ENCODE measurements at regions not wholly inside any gene's neighbourhood (a gene's known extent, or its start where the extent isn't known, plus 50 kb on each side); places are given as distances from the start of the nearest gene placed in this dataset.

GRCh38 chr9:124120272-124120671 is 108.7 kb downstream of the LHX2 start:
- H3K4me2 ChIP-seq (ENCODE audit: control insufficient read depth, extremely low read depth, insufficient read depth, low read depth, low read length) = no peak overlapping the region
- no peak for FAIRE-seq
- H3K4me3 ChIP-seq (ENCODE audit: control insufficient read depth in 2 of 3, extremely low read depth in 1 of 3, insufficient read depth in 2 of 3, low read depth in 1 of 3, low read length in 3 of 3) = no peak overlapping the region
- TF ChIP-seq CTCF (optimal IDR thresholded peaks at IDR 0.05 in 1 of 3, IDR thresholded peaks at IDR 0.05 in 1 of 3, conservative IDR thresholded peaks at IDR 0.05 in 1 of 3; ENCODE audit: extremely low read depth in 1 of 3, insufficient read depth in 2 of 3, low read length in 3 of 3) = no peak
- no peak for TF ChIP-seq EZH2 (IDR thresholded peaks at IDR 0.05; ENCODE audit: low read length)
- no peaks in the 10 kb centered on the region for H3K4me1 ChIP-seq (ENCODE audit: control insufficient read depth, extremely low read depth, insufficient read depth, low read length)
- no peaks in the 10 kb centered on the region for H3K9me3 ChIP-seq (ENCODE audit: control insufficient read depth, low read depth, low read length)
- DNase-seq (ENCODE audit: low read depth, low spot score) = no peak
- no peaks in the 10 kb centered on the region for H3K36me3 ChIP-seq (ENCODE audit: control insufficient read depth in 2 of 2, extremely low read depth in 1 of 2, insufficient read depth in 2 of 2, low read length in 2 of 2)
- H3K27me3 ChIP-seq (ENCODE audit: control insufficient read depth, extremely low read depth, insufficient read depth, low read length) = peaks cover 8% of the 10 kb centered on the region
- dilution Hi-C loops (cut with MboI; ENCODE audit: extremely low pct_ligation_motif_present, low sequenced_read_pairs) = loop anchor here (25.0 kb wide), 1 partner anchor 192 kb away; no protein-coding TSS in a partner anchor
- no peaks in the 10 kb centered on the region for H3K9me1 ChIP-seq (ENCODE audit: control insufficient read depth, extremely low read depth, insufficient read depth, low read length)
- no peak overlapping the region for H3K9ac ChIP-seq (ENCODE audit: control insufficient read depth, extremely low read depth, insufficient read depth, low read length)
- no peak overlapping the region for H3K27ac ChIP-seq (ENCODE audit: control insufficient read depth, insufficient read depth, low read length)
- no peaks in the 10 kb centered on the region for H3K79me2 ChIP-seq (ENCODE audit: control insufficient read depth, insufficient read depth, low read length)
- no peaks in the 10 kb centered on the region for H4K20me1 ChIP-seq (ENCODE audit: control insufficient read depth, extremely low read depth, insufficient read depth, low read length)
- H2AFZ ChIP-seq (ENCODE audit: control insufficient read depth, low read length) = no peak overlapping the region

GRCh38 chr9:124121725-124122124 is 110.2 kb downstream of the LHX2 start:
- Histone ChIP-seq H3K9me1 (ENCODE audit: control insufficient read depth, extremely low read depth, insufficient read depth, low read length) (no peaks in the 10 kb centered on the region), H2AFZ (ENCODE audit: control insufficient read depth, low read length) (no peak overlapping the region), H3K9me3 (ENCODE audit: control insufficient read depth, low read depth, low read length) (no peaks in the 10 kb centered on the region), H3K4me1 (ENCODE audit: control insufficient read depth, extremely low read depth, insufficient read depth, low read length) (no peaks in the 10 kb centered on the region), H3K27me3 (ENCODE audit: control insufficient read depth, extremely low read depth, insufficient read depth, low read length) (peaks cover 15% of the 10 kb centered on the region), H3K36me3 (ENCODE audit: control insufficient read depth in 2 of 2, extremely low read depth in 1 of 2, insufficient read depth in 2 of 2, low read length in 2 of 2) (no peaks in the 10 kb centered on the region), H3K9ac (ENCODE audit: control insufficient read depth, extremely low read depth, insufficient read depth, low read length) (no peak overlapping the region), H3K4me3 (ENCODE audit: control insufficient read depth in 2 of 3, extremely low read depth in 1 of 3, insufficient read depth in 2 of 3, low read depth in 1 of 3, low read length in 3 of 3) (no peak overlapping the region), H3K27ac (ENCODE audit: control insufficient read depth, insufficient read depth, low read length) (no peak overlapping the region), H3K4me2 (ENCODE audit: control insufficient read depth, extremely low read depth, insufficient read depth, low read depth, low read length) (no peak overlapping the region), H3K79me2 (ENCODE audit: control insufficient read depth, insufficient read depth, low read length) (no peaks in the 10 kb centered on the region), H4K20me1 (ENCODE audit: control insufficient read depth, extremely low read depth, insufficient read depth, low read length) (no peaks in the 10 kb centered on the region)
- no peak for DNase-seq (ENCODE audit: low read depth, low spot score)
- dilution Hi-C loops (cut with MboI; ENCODE audit: extremely low pct_ligation_motif_present, low sequenced_read_pairs) = loop anchor here (25.0 kb wide), 1 partner anchor 191 kb away; no protein-coding TSS in a partner anchor
- TF ChIP-seq CTCF (optimal IDR thresholded peaks at IDR 0.05 in 1 of 3, IDR thresholded peaks at IDR 0.05 in 1 of 3, conservative IDR thresholded peaks at IDR 0.05 in 1 of 3; ENCODE audit: extremely low read depth in 1 of 3, insufficient read depth in 2 of 3, low read length in 3 of 3) = no peak
- no peak for FAIRE-seq

Measured in keratinocyte (primary cell).